Neural cell (in vitro differentiated cells): ENCODE measurements at regions not wholly inside any gene's neighbourhood (a gene's known extent, or its start where the extent isn't known, plus 50 kb on each side); places are given as distances from the start of the nearest gene placed in this dataset.

ENCODE experiments used
- H2AFZ ChIP-seq: fragments of 200-600, 300-800 bp; sonication (generic), shearing (Covaris generic); 2 replicates; pipeline ENCODE4 v1.6.0; 2014; ENCODE audit warnings: low read depth, mild to moderate bottlenecking, antibody characterized with exemption, low read length, moderate library complexity
- H3F3A ChIP-seq: fragments of 200-600 bp; shearing (Covaris generic); 2 replicates; pipeline ENCODE4 v1.6.1; 2016; ENCODE audit warnings: mild to moderate bottlenecking, moderate library complexity, mixed read lengths, antibody characterized with exemption, low read length; ENCODE audit not compliant: insufficient read depth, poor library complexity, severe bottlenecking
- H3K27ac ChIP-seq: fragments of 200-600, 300-800 bp; sonication (generic), shearing (Covaris generic); 2 replicates; pipeline ENCODE4 v1.5.1; 2014; ENCODE audit warnings: mild to moderate bottlenecking, low read length, moderate library complexity
- H3K27me3 ChIP-seq: fragments of 300-800, 200-600 bp; sonication (generic), shearing (Covaris generic); 2 replicates; pipeline ENCODE4 v1.6.0; 2014; ENCODE audit warnings: mild to moderate bottlenecking, low read depth, low read length, moderate library complexity; ENCODE audit not compliant: insufficient read depth
- H3K36me3 ChIP-seq: fragments of 300-800, 200-600 bp; sonication (generic), shearing (Covaris generic); 2 replicates; pipeline ENCODE4 v1.5.1; 2014; ENCODE audit warnings: mild to moderate bottlenecking, antibody characterized with exemption, low read length, moderate library complexity; ENCODE audit not compliant: insufficient read depth
- H3K4me2 ChIP-seq: fragments of 300-800, 200-600 bp; sonication (generic), shearing (Covaris generic); 2 replicates; pipeline ENCODE4 v1.6.0; 2014; ENCODE audit warnings: mild to moderate bottlenecking, low read length
- H3K4me3 ChIP-seq: fragments of 300-800, 200-600 bp; sonication (generic), shearing (Covaris generic); 2 replicates; pipeline ENCODE4 v1.5.1; 2014; ENCODE audit warnings: mild to moderate bottlenecking, low read length, moderate library complexity
- H3K79me2 ChIP-seq: fragments of 200-600 bp; shearing (Covaris generic); replicated peaks from 2 replicates; pipeline ENCODE4 v1.6.0; 2014; ENCODE audit warnings: mild to moderate bottlenecking, low read length, moderate library complexity; ENCODE audit not compliant: insufficient read depth
- H3K9ac ChIP-seq: fragments of 300-800, 200-600 bp; sonication (generic), shearing (Covaris generic); 2 replicates; pipeline ENCODE4 v1.6.1; 2016; ENCODE audit warnings: mild to moderate bottlenecking, low read length, mixed read lengths
- H3K9me2 ChIP-seq: fragments of 200-600 bp; shearing (Covaris generic); 2 replicates; pipeline ENCODE4 v1.6.1; 2016; ENCODE audit warnings: mild to moderate bottlenecking, low read length, mixed read lengths; ENCODE audit not compliant: insufficient read depth
- H3K9me3 ChIP-seq: fragments of 200-600, 300-800 bp; sonication (generic), shearing (Covaris generic); 2 replicates; pipeline ENCODE4 v1.6.1; 2016; ENCODE audit warnings: mild to moderate bottlenecking, mixed run types, low read length, moderate library complexity, mixed read lengths
- H4K20me1 ChIP-seq: fragments of 200-600 bp; shearing (Covaris generic); 2 replicates; pipeline ENCODE4 v1.6.1; 2016; ENCODE audit warnings: mild to moderate bottlenecking, mixed run types; ENCODE audit not compliant: insufficient read depth
- CTCF ChIP-seq: fragments of 450-650 bp; IDR thresholded peaks from 2 replicates; pipeline ENCODE4 v1.5.1; 2014; ENCODE audit warnings: antibody characterized with exemption, mild to moderate bottlenecking, moderate library complexity; ENCODE audit not compliant: poor library complexity, severe bottlenecking
- EP300 ChIP-seq: fragments of 450-650 bp; conservative IDR thresholded peaks from 2 replicates; pipeline ENCODE4 v1.6.1; 2014; ENCODE audit warnings: antibody characterized with exemption, mild to moderate bottlenecking, moderate library complexity; ENCODE audit not compliant: poor library complexity, severe bottlenecking
- EZH2 ChIP-seq: fragments of 200-600, 300-800 bp; shearing (Covaris generic), sonication (generic); IDR thresholded peaks from 2 replicates; pipeline ENCODE4 v1.6.1; 2014; ENCODE audit warnings: antibody characterized with exemption, low read length, borderline replicate concordance, mild to moderate bottlenecking; ENCODE audit not compliant: insufficient read depth, poor library complexity, severe bottlenecking
- MXI1 ChIP-seq: fragments of 450-650 bp; conservative IDR thresholded peaks from 2 replicates; pipeline ENCODE4 v1.6.1; 2014; ENCODE audit warnings: antibody characterized with exemption, mild to moderate bottlenecking; ENCODE audit not compliant: poor library complexity, severe bottlenecking
- POLR2AphosphoS5 ChIP-seq: IDR thresholded peaks from 2 replicates; pipeline ENCODE4 v1.6.1; 2012
- RAD21 ChIP-seq: fragments of 450-650 bp; conservative IDR thresholded peaks from 2 replicates; pipeline ENCODE4 v1.6.1; 2014; ENCODE audit warnings: antibody characterized with exemption, mild to moderate bottlenecking, moderate library complexity
- REST ChIP-seq: IDR thresholded peaks from 2 replicates; pipeline ENCODE4 v1.6.1; 2012; ENCODE audit warnings: borderline replicate concordance
- SMC3 ChIP-seq: fragments of 450-650 bp; conservative IDR thresholded peaks from 2 replicates; pipeline ENCODE4 v1.6.1; 2014; ENCODE audit warnings: antibody characterized with exemption, mild to moderate bottlenecking, moderate library complexity; ENCODE audit not compliant: poor library complexity
- TAF1 ChIP-seq: IDR thresholded peaks from 2 replicates; pipeline ENCODE4 v1.6.1; 2012; ENCODE audit warnings: low read depth

DNA sequence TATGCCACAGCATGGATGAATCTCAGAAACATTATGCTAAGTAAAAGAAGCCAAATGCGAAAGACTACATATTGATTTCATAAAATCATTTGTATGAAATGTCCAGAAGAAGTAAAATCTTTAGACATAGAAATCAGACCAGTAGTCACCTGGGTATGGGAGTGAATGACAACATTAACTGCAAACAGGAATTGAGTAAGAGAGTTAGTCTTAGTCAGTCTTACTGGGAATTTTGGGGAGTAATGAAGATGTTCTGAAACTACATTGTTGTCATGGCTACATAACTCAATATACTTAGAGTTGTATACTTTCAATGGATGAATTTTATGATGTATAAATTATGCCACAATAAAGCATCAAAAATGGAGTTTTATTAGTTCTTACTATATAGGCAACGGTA is 107.8 kb upstream of the CHORDC1 start:
- Histone ChIP-seq H3K9me3 (no peaks in the 10 kb centered on the region), H3K4me2 (no peak overlapping the region), H3K4me3 (no peak overlapping the region), H4K20me1 (no peaks in the 10 kb centered on the region), H2AFZ (no peak overlapping the region), H3K79me2 (no peaks in the 10 kb centered on the region), H3F3A (no peaks in the 10 kb centered on the region), H3K36me3 (no peaks in the 10 kb centered on the region), H3K9me2 (no peaks in the 10 kb centered on the region), H3K9ac (no peak overlapping the region), H3K27me3 (no peaks in the 10 kb centered on the region), H3K27ac (no peak overlapping the region)
- no peak for TF ChIP-seq TAF1
- TF ChIP-seq MXI1 = no peak
- TF ChIP-seq RAD21 = no peak
- TF ChIP-seq CTCF = no peak
- TF ChIP-seq EZH2 = no peak
- no peak for TF ChIP-seq EP300
- no peak for TF ChIP-seq REST
- no peak for TF ChIP-seq SMC3
- TF ChIP-seq POLR2AphosphoS5 = no peak

GRCh38 chr11:90329043-90329442 is 106.2 kb upstream of the CHORDC1 start:
- Histone ChIP-seq H3K36me3 (no peaks in the 10 kb centered on the region), H2AFZ (no peak overlapping the region), H3K79me2 (no peaks in the 10 kb centered on the region), H3K4me2 (no peak overlapping the region), H3K9me3 (no peaks in the 10 kb centered on the region), H3K4me3 (no peak overlapping the region), H3K9me2 (no peaks in the 10 kb centered on the region), H3K27ac (no peak overlapping the region), H4K20me1 (no peaks in the 10 kb centered on the region), H3F3A (no peaks in the 10 kb centered on the region), H3K9ac (no peak overlapping the region), H3K27me3 (no peaks in the 10 kb centered on the region)
- TF ChIP-seq CTCF (no peak), RAD21 (no peak), MXI1 (no peak), EZH2 (no peak), POLR2AphosphoS5 (no peak), EP300 (no peak), REST (no peak), TAF1 (no peak), SMC3 (no peak)
